Ectodermal cell (in vitro differentiated cells): ENCODE measurements at regions not wholly inside any gene's neighbourhood (a gene's known extent, or its start where the extent isn't known, plus 50 kb on each side); places are given as distances from the start of the nearest gene placed in this dataset.
"Not testable (repeated sequence)": the region's sequence is repeated elsewhere in the genome, so short reads cannot be mapped to it uniquely, and the experiment has no call there.

ENCODE experiments used
- H3K27ac ChIP-seq: 2 replicates; pipeline ENCODE4 v1.7.0; 2013; ENCODE audit warnings: mild to moderate bottlenecking, low read depth, low read length; ENCODE audit not compliant: insufficient read depth, poor library complexity, severe bottlenecking
- H3K27me3 ChIP-seq: 2 replicates; pipeline ENCODE4 v1.7.0; 2013; ENCODE audit warnings: mild to moderate bottlenecking, low read length; ENCODE audit not compliant: insufficient read depth, control insufficient read depth, poor library complexity, severe bottlenecking
- H3K36me3 ChIP-seq: one replicate; pipeline ENCODE4 v1.7.0; 2013; ENCODE audit warnings: low read length; ENCODE audit not compliant: control insufficient read depth, insufficient read depth
- H3K4me1 ChIP-seq: one replicate; pipeline ENCODE4 v1.7.0; 2013; ENCODE audit warnings: low read length; ENCODE audit not compliant: control insufficient read depth, insufficient read depth
- H3K4me3 ChIP-seq: 2 replicates; pipeline ENCODE4 v1.7.0; 2013; ENCODE audit warnings: low read depth, low read length, control low read depth; ENCODE audit not compliant: insufficient read depth
- H3K9me3 ChIP-seq: 2 replicates; pipeline ENCODE4 v1.7.0; 2013; ENCODE audit warnings: mild to moderate bottlenecking, low read length, moderate library complexity; ENCODE audit not compliant: control insufficient read depth
- WGBS, 2 experiments: methylation state at CpG; one replicate each; pipeline ENCODE4 v1.1.7; 2013; ENCODE audit warnings: missing lambda C conversion rate in 2 of 2; 5-methylcytosine and 5-hydroxymethylcytosine counted together

DNA sequence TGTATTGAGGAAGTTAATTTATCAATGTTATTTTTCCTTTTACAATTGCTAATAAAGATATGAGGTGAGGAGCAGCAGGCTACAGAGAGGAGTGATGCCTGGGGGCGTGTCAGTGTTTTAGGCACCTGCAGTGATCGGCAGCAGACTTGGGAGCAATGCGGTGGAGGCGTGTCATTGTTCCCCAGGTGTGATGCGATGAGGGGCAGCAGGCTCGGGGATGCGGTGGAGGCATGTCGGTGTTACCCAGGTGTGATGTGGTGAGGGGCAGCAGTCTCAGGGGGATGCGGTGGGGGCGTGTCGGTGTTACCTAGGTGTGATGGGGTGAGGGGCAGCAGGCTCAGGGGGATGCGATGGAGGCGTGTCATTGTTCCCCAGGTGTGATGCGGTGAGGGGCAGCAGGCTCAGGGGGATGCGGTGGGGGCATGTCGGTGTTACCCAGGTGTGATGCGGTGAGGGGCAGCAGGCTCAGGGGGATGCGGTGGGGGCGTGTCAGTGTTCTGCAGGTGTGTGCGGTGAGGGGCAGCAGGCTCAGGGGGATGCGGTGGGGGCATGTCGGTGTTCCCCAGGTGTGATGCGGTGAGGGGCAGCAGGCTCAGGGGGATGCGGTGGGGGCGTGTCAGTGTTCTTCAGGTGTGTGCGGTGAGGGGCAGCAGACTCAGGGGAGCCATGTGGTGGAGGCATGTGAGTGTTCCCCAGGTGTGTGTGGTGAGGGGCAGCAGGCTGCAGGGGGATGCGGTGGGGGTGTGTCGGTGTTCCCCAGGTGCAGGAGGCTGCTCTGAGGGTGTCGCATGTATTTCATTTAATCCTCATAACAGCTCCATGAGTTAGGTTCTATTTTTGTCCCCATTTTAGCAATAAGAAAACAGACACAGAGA is 186.2 kb upstream of the GOLGA6L22 start:
- H3K27ac ChIP-seq, H3K4me3 ChIP-seq, H3K4me1 ChIP-seq, H3K36me3 ChIP-seq, H3K27me3 ChIP-seq: not testable (repeated sequence)
- H3K9me3 ChIP-seq, result peaks cover 22% of the 10 kb centered on the region
- 90 to 93% methylated on average over 29 of the region's 29 CpGs for WGBS, 2 experiments

DNA sequence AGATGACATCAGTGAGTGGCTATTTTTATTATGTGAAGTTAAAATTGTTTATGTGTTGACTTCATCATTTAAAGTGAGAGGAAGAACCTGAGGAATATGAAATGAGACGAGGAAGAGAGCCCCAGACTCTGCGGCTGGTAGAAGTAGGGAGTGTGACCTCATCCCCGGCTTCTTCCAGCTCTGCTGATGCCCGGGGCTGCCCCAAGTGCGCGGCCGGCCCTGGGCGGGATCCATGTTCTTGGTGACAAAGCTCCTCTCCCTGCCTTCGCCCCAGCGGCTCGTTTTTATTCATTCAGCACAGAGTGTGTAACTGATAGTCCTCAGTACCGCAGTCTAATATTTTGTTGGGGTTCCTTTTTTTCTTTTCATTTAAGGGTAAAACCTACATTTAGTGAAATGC is 185.5 kb upstream of the GOLGA6L22 start:
- not testable (repeated sequence) for H3K4me3 ChIP-seq, H3K36me3 ChIP-seq, H3K4me1 ChIP-seq, H3K27ac ChIP-seq, H3K27me3 ChIP-seq
- H3K9me3 ChIP-seq, result peaks cover 24% of the 10 kb centered on the region
- WGBS, 2 experiments, result 84 to 86% methylated on average over 12 of the region's 12 CpGs

DNA sequence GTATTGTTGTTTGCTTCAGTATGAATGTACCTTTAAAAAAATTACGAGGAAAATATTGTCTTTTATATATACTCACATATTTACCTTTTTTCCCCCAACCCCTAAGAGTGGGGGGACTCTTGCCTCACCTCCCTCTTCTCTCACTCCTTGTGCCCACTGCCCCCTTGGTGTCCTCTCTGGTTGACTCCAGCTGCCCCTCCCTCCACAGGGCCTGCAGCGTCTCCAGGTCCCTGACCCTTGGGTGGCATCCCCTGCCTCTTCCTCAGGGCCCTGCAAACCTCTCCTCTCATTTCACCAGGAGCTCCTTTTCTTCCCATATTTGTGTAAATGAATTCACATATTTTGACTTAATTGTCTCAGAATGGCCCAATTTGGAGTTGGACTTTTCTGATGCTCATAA is 184.3 kb upstream of the GOLGA6L22 start:
- not testable (repeated sequence) for H3K4me1 ChIP-seq, H3K4me3 ChIP-seq, H3K27me3 ChIP-seq, H3K36me3 ChIP-seq, H3K27ac ChIP-seq
- WGBS, 2 experiments, result 64 to 67% methylated on average over 2 of the region's 2 CpGs
- H3K9me3 ChIP-seq, result peaks cover 17% of the 10 kb centered on the region

DNA sequence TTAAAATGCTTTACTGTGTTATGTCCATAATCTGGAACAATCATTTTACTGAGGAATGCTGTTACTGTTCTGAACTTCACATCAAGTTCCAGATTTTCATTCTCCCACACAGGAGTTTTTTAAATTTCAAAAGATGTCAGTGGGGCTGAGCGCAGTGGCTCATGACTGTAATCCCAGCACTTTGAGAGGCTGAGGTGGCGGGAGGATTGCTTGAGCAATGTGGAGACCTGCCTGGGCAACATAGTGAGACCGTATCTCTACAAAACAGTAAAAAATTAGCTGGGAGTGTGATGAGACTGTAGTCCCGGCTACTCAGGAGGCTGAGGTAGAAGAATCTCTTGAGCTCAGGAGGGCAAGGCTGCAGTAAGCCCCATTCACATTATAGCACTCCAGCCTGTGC is 177.9 kb upstream of the GOLGA6L22 start:
- 81 to 85% methylated on average over 4 of the region's 4 CpGs for WGBS, 2 experiments
- not testable (repeated sequence) for H3K27me3 ChIP-seq, H3K4me3 ChIP-seq, H3K27ac ChIP-seq, H3K36me3 ChIP-seq, H3K4me1 ChIP-seq
- H3K9me3 ChIP-seq, result peaks cover 19% of the 10 kb centered on the region

- H3K9me3 ChIP-seq, H3K27me3 ChIP-seq, H3K4me1 ChIP-seq, H3K36me3 ChIP-seq, H3K27ac ChIP-seq, H3K4me3 ChIP-seq: not testable (repeated sequence)
- 59 to 64% methylated on average over 12 of the region's 13 CpGs for WGBS, 2 experiments
Measured at GRCh38 chr15:22282794-22283533, 175.7 kb upstream of the GOLGA6L22 start.

- WGBS, 2 experiments, result 69 to 77% methylated on average over 2 to 3 of the region's 3 CpGs
- H3K9me3 ChIP-seq, H3K4me3 ChIP-seq, H3K27ac ChIP-seq, H3K4me1 ChIP-seq, H3K36me3 ChIP-seq, H3K27me3 ChIP-seq: not testable (repeated sequence)
Measured at GRCh38 chr15:22284795-22285420, 173.8 kb upstream of the GOLGA6L22 start.

DNA sequence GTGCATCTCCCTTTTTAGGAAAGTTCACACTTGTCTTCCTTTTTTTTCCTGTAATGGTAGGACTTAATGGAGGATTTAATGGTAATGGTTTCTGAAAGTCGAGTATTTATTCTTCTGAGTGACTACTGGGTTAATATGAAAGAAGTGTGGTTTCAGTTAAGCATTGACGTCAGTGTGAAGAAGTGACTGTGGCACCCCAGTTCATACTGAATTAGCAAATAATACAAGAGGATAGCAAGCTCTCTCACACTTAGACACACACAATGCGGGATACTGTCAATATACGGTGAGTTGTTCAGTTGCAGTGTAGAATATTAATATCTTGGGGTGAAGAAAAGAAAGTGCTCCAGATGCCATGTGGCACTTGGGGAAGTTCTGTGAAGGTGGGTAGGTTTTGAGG is 167.6 kb upstream of the GOLGA6L22 start:
- not testable (repeated sequence) for H3K4me1 ChIP-seq, H3K4me3 ChIP-seq, H3K27me3 ChIP-seq, H3K9me3 ChIP-seq, H3K27ac ChIP-seq, H3K36me3 ChIP-seq
- 74 to 78% methylated on average over 4 of the region's 4 CpGs for WGBS, 2 experiments

GRCh38 chr15:22303112-22303511 is 155.6 kb upstream of the GOLGA6L22 start:
- not testable (repeated sequence) for H3K27me3 ChIP-seq, H3K4me3 ChIP-seq, H3K4me1 ChIP-seq, H3K36me3 ChIP-seq, H3K27ac ChIP-seq, H3K9me3 ChIP-seq
- WGBS, 2 experiments, result no CpG with 5 or more reads among the region's 1 CpG
